ENCODE measurements at regions not wholly inside any gene's neighbourhood (a gene's known extent, or its start where the extent isn't known, plus 50 kb on each side); places are given as distances from the start of the nearest gene placed in this dataset.

DNA sequence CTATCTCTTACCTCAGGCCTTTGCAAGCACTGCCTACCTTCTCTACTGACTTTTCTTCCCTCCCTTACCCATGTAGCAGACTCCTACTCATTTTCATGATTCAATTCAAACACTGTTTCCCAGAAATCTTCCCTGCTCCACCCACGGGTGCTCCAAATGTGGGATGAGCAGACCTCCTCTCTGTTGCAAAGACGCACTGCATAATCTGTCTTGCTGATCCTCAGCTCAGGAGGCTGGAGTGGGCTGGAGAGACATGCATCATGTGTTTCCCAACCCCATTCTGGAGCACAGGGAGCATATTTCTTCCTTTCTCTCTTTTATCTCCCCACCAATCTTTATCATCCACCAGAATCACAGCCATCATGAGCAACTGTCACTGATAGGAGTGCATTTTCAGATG lies 459.9 kb upstream of the NFIA start:
- TF ChIP-seq, protein P1, sequence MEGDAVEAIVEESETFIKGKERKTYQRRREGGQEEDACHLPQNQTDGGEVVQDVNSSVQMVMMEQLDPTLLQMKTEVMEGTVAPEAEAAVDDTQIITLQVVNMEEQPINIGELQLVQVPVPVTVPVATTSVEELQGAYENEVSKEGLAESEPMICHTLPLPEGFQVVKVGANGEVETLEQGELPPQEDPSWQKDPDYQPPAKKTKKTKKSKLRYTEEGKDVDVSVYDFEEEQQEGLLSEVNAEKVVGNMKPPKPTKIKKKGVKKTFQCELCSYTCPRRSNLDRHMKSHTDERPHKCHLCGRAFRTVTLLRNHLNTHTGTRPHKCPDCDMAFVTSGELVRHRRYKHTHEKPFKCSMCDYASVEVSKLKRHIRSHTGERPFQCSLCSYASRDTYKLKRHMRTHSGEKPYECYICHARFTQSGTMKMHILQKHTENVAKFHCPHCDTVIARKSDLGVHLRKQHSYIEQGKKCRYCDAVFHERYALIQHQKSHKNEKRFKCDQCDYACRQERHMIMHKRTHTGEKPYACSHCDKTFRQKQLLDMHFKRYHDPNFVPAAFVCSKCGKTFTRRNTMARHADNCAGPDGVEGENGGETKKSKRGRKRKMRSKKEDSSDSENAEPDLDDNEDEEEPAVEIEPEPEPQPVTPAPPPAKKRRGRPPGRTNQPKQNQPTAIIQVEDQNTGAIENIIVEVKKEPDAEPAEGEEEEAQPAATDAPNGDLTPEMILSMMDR (IDR thresholded peaks at IDR 0.05): no peak
- no peak for TF ChIP-seq EP300 (IDR thresholded peaks at IDR 0.05)

Measured in suprapubic skin (tissue), 3 donors.